K562 (cell line): ENCODE measurements at regions not wholly inside any gene's neighbourhood (a gene's known extent, or its start where the extent isn't known, plus 50 kb on each side); places are given as distances from the start of the nearest gene placed in this dataset.

Source experiments
- ATAC-seq: fragments of 200-7000 bp; cut with Tn5 transposase; 3 replicates; pipeline ENCODE4 v1.9.1; 2020; ENCODE audit warnings: moderate library complexity
- BruUV-seq: library from RNA; stranded (reverse); fragments of 400-500 nt; replicated peaks from 2 replicates; lab custom pipeline; 2021; lab: Mats Ljungman, UMichigan
- CTCF ChIA-PET: fragments of 300-600 bp; formaldehyde crosslinking; extraction: SDS; loops from one replicate; lab custom pipeline; 2021; ENCODE audit warnings: low intra/inter-chr PET ratio; lab: Yijun Ruan, JAX
- POLR2A ChIA-PET: fragments of 300-600, 350-650 bp; sonication (Branson Sonifier 250); formaldehyde crosslinking; extraction: SDS; loops from one replicate; lab custom pipeline; 2021; ENCODE audit warnings: antibody characterized with exemption, inconsistent platforms; lab: Yijun Ruan, JAX
- DNase-seq, 4 experiments: peaks; one replicate each; pipeline versions ENCODE4 v3.0.0 to v3.0.0-alpha.2; 2011 to 2018; ENCODE audit warnings: low spot score in 3 of 4, mixed read lengths in 3 of 4; ENCODE audit errors: extremely low read depth in 1 of 4
- FAIRE-seq: peaks from 2 replicates; lab custom pipeline; 2011; peaks lifted over from hg19 to GRCh38; lab: Jason Lieb, UNC
- H2AFZ ChIP-seq: 2 replicates; pipeline ENCODE4 v1.6.0; 2011; ENCODE audit warnings: low read depth, low read length, control low read depth, inconsistent platforms
- H3K27ac ChIP-seq: fragments of 200-600 bp; 3 replicates; pipeline ENCODE4 v1.8.0; 2011; ENCODE audit warnings: low read depth, mild to moderate bottlenecking, control low read depth, inconsistent platforms, low read length, moderate library complexity, mixed read lengths; ENCODE audit errors: extremely low read depth
- H3K27me3 ChIP-seq, 2 experiments: fragments of 300-600 bp in 1 of 2; 2 replicates in 1 of 2; 3 replicates in 1 of 2; pipeline versions ENCODE4 v1.6.0 to v1.8.0; 2011; ENCODE audit warnings: inconsistent platforms in 2 of 2, low read length in 2 of 2, mild to moderate bottlenecking in 1 of 2, mixed read lengths in 1 of 2, moderate library complexity in 1 of 2; ENCODE audit not compliant: control insufficient read depth in 2 of 2, insufficient read depth in 2 of 2
- H3K36me3 ChIP-seq: fragments of 300-600 bp; 3 replicates; pipeline ENCODE4 v1.8.0; 2011; ENCODE audit warnings: mild to moderate bottlenecking, low read length, inconsistent platforms; ENCODE audit not compliant: control insufficient read depth, insufficient read depth
- H3K4me1 ChIP-seq, 2 experiments: fragments of 200-600 bp in 1 of 2; replicated peaks in 1 of 2; 2 replicates in 1 of 2; 3 replicates in 1 of 2; pipeline versions ENCODE4 v1.5.1 to v1.8.0; 2011; ENCODE audit warnings: inconsistent platforms in 2 of 2, low read length in 2 of 2, mild to moderate bottlenecking in 1 of 2, mixed read lengths in 1 of 2, moderate library complexity in 1 of 2; ENCODE audit not compliant: control insufficient read depth in 2 of 2, insufficient read depth in 2 of 2
- H3K4me2 ChIP-seq: 2 replicates; pipeline ENCODE4 v1.6.1; 2011; ENCODE audit warnings: low read length, control low read depth, inconsistent platforms, mixed read lengths; ENCODE audit not compliant: insufficient read depth
- H3K4me3 ChIP-seq: fragments of 200-600 bp; sonication (generic), shearing (Covaris generic); 2 replicates; pipeline ENCODE4 v1.5.1; 2016; ENCODE audit warnings: control low read depth, inconsistent platforms
- H3K79me2 ChIP-seq: fragments of 200-600 bp; 3 replicates; pipeline ENCODE4 v1.8.0; 2011; ENCODE audit warnings: low read length, inconsistent platforms; ENCODE audit not compliant: control insufficient read depth, insufficient read depth
- H3K9ac ChIP-seq, 2 experiments: 2 replicates each; pipeline versions ENCODE4 v1.6.0 to v1.6.1; 2011; ENCODE audit warnings: low read depth in 2 of 2, low read length in 2 of 2, control low read depth in 1 of 2, inconsistent platforms in 1 of 2, mild to moderate bottlenecking in 1 of 2, mixed read lengths in 1 of 2; ENCODE audit not compliant: insufficient read depth in 1 of 2
- H3K9me1 ChIP-seq: one replicate; pipeline ENCODE4 v1.6.0; 2011; ENCODE audit warnings: inconsistent platforms, mild to moderate bottlenecking, low read length, moderate library complexity; ENCODE audit not compliant: control insufficient read depth, insufficient read depth
- H3K9me3 ChIP-seq: replicated peaks from 2 replicates; pipeline ENCODE4 v1.5.1; 2011; ENCODE audit warnings: low read depth, low read length, inconsistent platforms; ENCODE audit not compliant: control insufficient read depth, insufficient read depth
- H4K20me1 ChIP-seq: replicated peaks from 2 replicates; pipeline ENCODE4 v1.6.1; 2011; ENCODE audit warnings: low read length, inconsistent platforms, mixed read lengths; ENCODE audit not compliant: control insufficient read depth, insufficient read depth
- FOXA1 ChIP-seq: fragments of 450-650 bp; IDR thresholded peaks from 2 replicates; pipeline ENCODE4 v1.6.1; 2016; ENCODE audit warnings: mild to moderate bottlenecking, borderline replicate concordance
- FOXP4 ChIP-seq: sonication (generic); formaldehyde crosslinking; IDR thresholded peaks from 2 replicates; pipeline ENCODE4 v1.8.0; 2022; ENCODE audit warnings: mild to moderate bottlenecking, missing genetic modification reagents, borderline replicate concordance
- HNRNPK ChIP-seq: fragments of 200-400 bp; formaldehyde crosslinking; IDR thresholded peaks from one replicate; pipeline ENCODE4 v1.6.1; 2018; ENCODE audit warnings: mild to moderate bottlenecking, low read depth, low read length; ENCODE audit not compliant: poor library complexity, severe bottlenecking
- KAT2B ChIP-seq: IDR thresholded peaks from one replicate; pipeline ENCODE4 v1.6.1; 2012; ENCODE audit warnings: low read depth, mild to moderate bottlenecking, control low read depth, inconsistent platforms, low read length, moderate library complexity
- KAT8 ChIP-seq: fragments of 450-650 bp; IDR thresholded peaks from 2 replicates; pipeline ENCODE4 v1.6.1; 2016; ENCODE audit warnings: low read depth, mild to moderate bottlenecking
- MXD1 ChIP-seq: fragments of 250-450 bp; sonication (Bioruptor Pico); IDR thresholded peaks from 2 replicates; pipeline ENCODE4 v1.8.0; 2021; ENCODE audit warnings: borderline replicate concordance, mild to moderate bottlenecking, moderate library complexity; ENCODE audit not compliant: poor library complexity, severe bottlenecking
- NR1H2 ChIP-seq: sonication (generic); formaldehyde crosslinking; IDR thresholded peaks from 2 replicates; pipeline ENCODE4 v1.4.0; 2020; ENCODE audit warnings: mild to moderate bottlenecking, missing genetic modification reagents
- PBX2 ChIP-seq, 2 experiments: IDR thresholded peaks in 1 of 2; conservative IDR thresholded peaks in 1 of 2; 2 replicates each; pipeline ENCODE4 v1.6.1; 2016; ENCODE audit warnings: low read depth in 2 of 2, mild to moderate bottlenecking in 1 of 2, missing compliant biosample characterization in 1 of 2, missing genetic modification characterization in 1 of 2, moderate library complexity in 1 of 2
- SRSF3 ChIP-seq: fragments of 200-400 bp; formaldehyde crosslinking; IDR thresholded peaks from 2 replicates; pipeline ENCODE4 v1.6.1; 2016; ENCODE audit warnings: mild to moderate bottlenecking, low read length, moderate library complexity; ENCODE audit not compliant: insufficient read depth
- ZFP30 ChIP-seq: fragments of 250-450 bp; sonication (Bioruptor Pico); IDR thresholded peaks from 2 replicates; pipeline ENCODE4 v1.8.0; 2022; ENCODE audit warnings: moderate library complexity, mild to moderate bottlenecking, inconsistent platforms, borderline replicate concordance
- ZNF239 ChIP-seq: fragments of 250-450 bp; sonication (Bioruptor Pico); IDR thresholded peaks from 2 replicates; pipeline ENCODE4 v1.4.0; 2020; ENCODE audit warnings: mild to moderate bottlenecking
- ZNF3 ChIP-seq: fragments of 250-450 bp; sonication (Bioruptor Pico); IDR thresholded peaks from 2 replicates; pipeline ENCODE4 v1.5.0; 2021; ENCODE audit warnings: mild to moderate bottlenecking, moderate library complexity
- WGBS: fragments of 100-300 bp; shearing (Covaris generic); methylation state at CpG from one replicate; pipeline ENCODE4 v1.1.6; 2016; ENCODE audit warnings: low coverage, mixed read lengths; ENCODE audit not compliant: insufficient coverage; ENCODE audit errors: missing lambda C conversion rate; 5-methylcytosine and 5-hydroxymethylcytosine counted together
- in situ Hi-C: fragments of 300-500 bp; cut with MboI; formaldehyde crosslinking; loops from 4 replicates; pipeline ENCODE4 v1.15.0; 2018; ENCODE audit warnings: inconsistent platforms, mixed read lengths
- intact Hi-C: fragments of 100-400 bp; cut with micrococcal nuclease; formaldehyde crosslinking; loops from 2 replicates; pipeline ENCODE4 v1.14.2; 2022

GRCh38 chr11:103690356-103690755, 346.1 kb upstream of the DDI1 start:
- in situ Hi-C loops: no loop called here
- no peak for ATAC-seq
- Histone ChIP-seq H2AFZ (no peak overlapping the region), H4K20me1 (no peaks in the 10 kb centered on the region), H3K9me3 (no peaks in the 10 kb centered on the region), H3K4me2 (no peak overlapping the region), H3K27ac (no peak overlapping the region), H3K9me1 (no peaks in the 10 kb centered on the region), H3K9ac (no peak overlapping the region), H3K4me3 (no peak overlapping the region), H3K27me3 (no peaks in the 10 kb centered on the region), H3K36me3 (no peaks in the 10 kb centered on the region), H3K79me2 (no peaks in the 10 kb centered on the region), H3K4me1 (no peaks in the 10 kb centered on the region)
- 0% methylated on average over 1 of the region's 1 CpG for WGBS
- no TSS peak for BruUV-seq
- no peak for FAIRE-seq
- POLR2A ChIA-PET: no interaction called here
- CTCF ChIA-PET: no interaction called here
- intact Hi-C loops: no loop called here
- no peak for DNase-seq
- TF ChIP-seq FOXA1 (no peak), ZNF239 (CRISPR knock-in tag) (no peak), PBX2 (CRISPR knock-in tag; IDR thresholded peaks at IDR 0.05; ENCODE audit: low read depth) (no peak), PBX2 (tag; conservative IDR thresholded peaks at IDR 0.05; ENCODE audit: low read depth) (no peak), HNRNPK (no peak), ZFP30 (CRISPR knock-in tag) (no peak), SRSF3 (no peak), KAT2B (no peak), NR1H2 (CRISPR knock-in tag) (no peak), MXD1 (no peak), ZNF3 (no peak), FOXP4 (CRISPR knock-in tag) (no peak), KAT8 (no peak)
